Tibial nerve (tissue), 3 donors: ENCODE measurements at regions not wholly inside any gene's neighbourhood (a gene's known extent, or its start where the extent isn't known, plus 50 kb on each side); places are given as distances from the start of the nearest gene placed in this dataset.

Source experiments
- CTCF ChIP-seq, 5 experiments: fragments of 200-600 bp in 3 of 5; fragments of 450-650 bp in 2 of 5; sonication (generic) in 3 of 5; IDR thresholded peaks; one replicate each; pipeline ENCODE4 v1.5.1; 2016 to 2019; ENCODE audit warnings: antibody characterized with exemption in 5 of 5, mild to moderate bottlenecking in 3 of 5, moderate library complexity in 2 of 5
- POLR2A ChIP-seq, 2 donors: fragments of 450-650 bp; IDR thresholded peaks; one replicate each; pipeline ENCODE4 v1.6.1; 2017; ENCODE audit warnings: antibody characterized with exemption in 2 of 2, mild to moderate bottlenecking in 2 of 2, moderate library complexity in 2 of 2

- no peak for TF ChIP-seq CTCF (IDR thresholded peaks at IDR 0.05)
- TF ChIP-seq POLR2A (IDR thresholded peaks at IDR 0.05) = no peak
These were observed 144.9 kb downstream of the SCG2 start for GRCh38 chr2:223457301-223457700.
